Natural killer cell (primary cell): ENCODE measurements at regions not wholly inside any gene's neighbourhood (a gene's known extent, or its start where the extent isn't known, plus 50 kb on each side); places are given as distances from the start of the nearest gene placed in this dataset.

Source experiments
- ATAC-seq, 3 donors: fragments of 150-1000 bp in 2 of 3; fragments of 200-7000 bp in 1 of 3; cut with Tn5 transposase; 1 replicate in 1 of 3; 2 replicates in 2 of 3; pipeline ENCODE4 v1.10.0; 2021; ENCODE audit warnings: mild to moderate bottlenecking in 2 of 3, moderate library complexity in 2 of 3
- DNase-seq, 2 donors: peaks; one replicate each; pipeline versions ENCODE4 v3.0.0 to v3.0.0-alpha.2; 2013 to 2021; ENCODE audit warnings: mixed read lengths in 1 of 2
- H3K27ac ChIP-seq: one replicate; pipeline ENCODE4 v1.5.1; 2013; ENCODE audit warnings: mild to moderate bottlenecking, low read length
- H3K27me3 ChIP-seq: one replicate; pipeline ENCODE4 v1.6.1; 2013; ENCODE audit warnings: low read length; ENCODE audit not compliant: control insufficient read depth, insufficient read depth
- H3K36me3 ChIP-seq: one replicate; pipeline ENCODE4 v1.6.1; 2013; ENCODE audit warnings: low read length; ENCODE audit not compliant: control insufficient read depth, insufficient read depth
- H3K4me1 ChIP-seq: one replicate; pipeline ENCODE4 v1.6.1; 2013; ENCODE audit warnings: low read length; ENCODE audit not compliant: control insufficient read depth, insufficient read depth
- H3K4me3 ChIP-seq: one replicate; pipeline ENCODE4 v1.5.1; 2013; ENCODE audit warnings: low read length
- H3K9me3 ChIP-seq: one replicate; pipeline ENCODE4 v1.6.1; 2013; ENCODE audit warnings: low read length; ENCODE audit not compliant: control insufficient read depth, insufficient read depth
- H3K27ac Mint-ChIP-seq, 2 donors: one replicate each; pipeline ENCODE4 v1.8.0; 2022; ENCODE audit warnings: mild to moderate bottlenecking in 2 of 2, mixed read lengths in 2 of 2, moderate library complexity in 1 of 2
- H3K27me3 Mint-ChIP-seq, 2 donors: one replicate each; pipeline ENCODE4 v1.8.0; 2022; ENCODE audit warnings: low read depth in 2 of 2, mixed read lengths in 2 of 2
- H3K36me3 Mint-ChIP-seq: one replicate; pipeline ENCODE4 v1.8.0; 2022; ENCODE audit warnings: mixed read lengths
- H3K4me1 Mint-ChIP-seq, 2 donors: one replicate each; pipeline ENCODE4 v1.8.0; 2022; ENCODE audit warnings: mixed read lengths in 2 of 2
- H3K4me3 Mint-ChIP-seq: one replicate; pipeline ENCODE4 v1.8.0; 2022; ENCODE audit warnings: mild to moderate bottlenecking, moderate library complexity, mixed read lengths
- H3K9me3 Mint-ChIP-seq, 2 donors: one replicate each; pipeline ENCODE4 v1.8.0; 2022; ENCODE audit warnings: mixed read lengths in 2 of 2
- CTCF ChIP-seq: fragments of 200-600 bp; IDR thresholded peaks from one replicate; pipeline ENCODE4 v1.8.0; 2022; ENCODE audit warnings: antibody characterized with exemption
- whole genome bisulfite sequencing: methylation state at CpG from one replicate; pipeline ENCODE4 v1.1.7; 2013; ENCODE audit warnings: missing lambda C conversion rate; ENCODE audit not compliant: insufficient coverage; 5-methylcytosine and 5-hydroxymethylcytosine counted together
- intact Hi-C: fragments of 100-400 bp; cut with micrococcal nuclease; formaldehyde crosslinking; loops from one replicate; pipeline ENCODE4 v1.14.2; 2022

DNA sequence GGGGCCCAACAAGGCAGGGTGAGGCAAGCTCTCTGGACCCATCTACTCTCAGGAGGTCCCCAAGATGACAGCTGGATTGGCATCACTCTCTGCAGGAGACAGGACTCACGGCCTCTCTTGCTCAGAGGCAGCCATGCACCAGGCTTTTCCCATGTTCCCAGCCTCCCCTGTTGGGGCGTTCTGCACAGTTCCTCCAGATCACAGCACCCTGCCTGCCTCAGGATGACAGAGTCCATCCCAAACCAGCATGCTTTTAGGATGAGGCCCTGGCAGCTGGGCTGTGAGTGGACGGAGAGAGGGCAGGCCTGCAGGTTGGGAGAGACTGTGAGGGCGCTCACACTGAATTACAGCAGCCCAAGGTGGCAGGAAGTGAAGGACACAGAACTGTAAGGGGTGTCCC, 143.2 kb upstream of the MLN start:
- H3K4me3 Mint-ChIP-seq: no peak overlapping the region

DNA sequence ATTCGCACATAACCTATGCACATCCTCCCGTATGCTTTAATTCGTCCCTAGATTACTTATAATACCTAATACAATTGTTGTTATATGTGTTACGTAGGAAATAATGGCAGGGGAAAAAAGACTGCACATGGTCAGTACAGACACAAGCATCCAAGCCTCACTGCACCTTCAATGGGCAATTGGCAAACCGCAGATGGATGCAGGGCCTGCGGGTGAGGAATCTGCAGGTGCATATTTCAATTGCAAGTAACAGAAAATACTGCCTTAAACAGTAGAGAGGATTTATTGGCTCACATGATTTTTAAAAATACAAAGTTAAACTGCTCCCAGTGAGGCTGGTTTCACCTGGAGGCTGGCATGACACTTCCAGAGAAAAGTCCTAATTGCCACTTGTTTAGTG, 142.1 kb upstream of the MLN start:
- H3K4me3 Mint-ChIP-seq: no peak overlapping the region
- H3K27me3 Mint-ChIP-seq: peaks cover 5 to 23% of the 10 kb centered on the region in 2 donors
- no peaks in the 10 kb centered on the region for H3K9me3 Mint-ChIP-seq
- TF ChIP-seq CTCF: no peak
- Histone ChIP-seq H3K9me3 (no peaks in the 10 kb centered on the region), H3K27me3 (no peaks in the 10 kb centered on the region), H3K4me1 (no peaks in the 10 kb centered on the region), H3K27ac (no peak overlapping the region), H3K4me3 (no peak overlapping the region), H3K36me3 (no peaks in the 10 kb centered on the region)
- DNase-seq (no peak), ATAC-seq (no peak)
- no peaks in the 10 kb centered on the region for H3K36me3 Mint-ChIP-seq
- 100% methylated on average over 2 of the region's 6 CpGs for WGBS
- no peaks in the 10 kb centered on the region for H3K4me1 Mint-ChIP-seq
- H3K27ac Mint-ChIP-seq: no peak overlapping the region
- intact Hi-C loops: no loop called here

More for the DNA sequence above, 143.2 kb upstream of the MLN start:
- Histone ChIP-seq H3K4me1 (no peaks in the 10 kb centered on the region), H3K27ac (no peak overlapping the region), H3K4me3 (no peak overlapping the region), H3K9me3 (no peaks in the 10 kb centered on the region), H3K36me3 (no peaks in the 10 kb centered on the region), H3K27me3 (no peaks in the 10 kb centered on the region)
- no peak for TF ChIP-seq CTCF
- 92% methylated on average over 4 of the region's 4 CpGs for WGBS
- no peak for ATAC-seq
- H3K27me3 Mint-ChIP-seq: peaks cover 5 to 15% of the 10 kb centered on the region in 2 donors
- H3K4me1 Mint-ChIP-seq: no peaks in the 10 kb centered on the region
- H3K9me3 Mint-ChIP-seq: no peaks in the 10 kb centered on the region
- H3K27ac Mint-ChIP-seq: no peak overlapping the region
- intact Hi-C loops: no loop called here
- DNase-seq: no peak
- H3K36me3 Mint-ChIP-seq: no peaks in the 10 kb centered on the region

DNA sequence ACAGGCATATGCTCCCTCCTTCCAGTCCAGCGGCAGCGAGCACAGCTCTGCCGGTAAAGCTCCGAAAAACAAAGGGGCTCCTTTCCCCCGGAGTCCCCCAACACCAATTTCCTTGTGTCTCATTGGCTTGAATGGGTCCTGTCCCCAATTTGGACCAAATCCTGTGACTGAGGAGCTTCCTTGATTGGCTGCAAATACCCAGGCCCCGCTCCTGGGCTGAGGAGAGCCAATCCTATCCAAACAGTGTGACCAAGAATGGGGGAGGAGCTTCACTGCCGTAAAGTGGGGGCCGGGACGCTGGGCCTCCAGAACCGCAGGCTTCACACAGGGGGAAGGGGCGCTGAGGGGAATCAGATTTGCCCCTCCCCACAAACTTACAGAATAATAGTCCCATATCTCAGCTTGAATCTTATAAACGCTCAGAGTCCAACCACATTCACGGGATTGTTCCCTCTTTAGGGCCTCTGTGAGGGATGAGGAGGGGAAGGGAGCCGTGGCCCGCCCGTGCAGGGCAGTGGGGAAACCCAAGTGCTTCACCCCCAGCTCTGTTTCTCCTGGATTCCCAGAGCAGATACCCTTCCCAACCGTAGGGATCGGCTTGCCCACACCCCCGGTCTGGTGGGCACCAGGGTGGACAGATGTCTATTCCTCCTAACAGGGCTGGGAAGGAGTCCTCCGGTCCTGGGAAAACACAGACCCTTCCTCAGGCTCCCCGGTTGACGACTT, 141.0 kb upstream of the MLN start:
- TF ChIP-seq CTCF: no peak
- H3K4me1 Mint-ChIP-seq: no peaks in the 10 kb centered on the region
- intact Hi-C loops: no loop called here
- WGBS: 91% methylated on average over 19 of the region's 22 CpGs
- Histone ChIP-seq H3K27me3 (peaks cover 4% of the 10 kb centered on the region), H3K4me1 (no peaks in the 10 kb centered on the region), H3K36me3 (no peaks in the 10 kb centered on the region), H3K4me3 (no peak overlapping the region), H3K27ac (no peak overlapping the region), H3K9me3 (no peaks in the 10 kb centered on the region)
- no peak overlapping the region for H3K27ac Mint-ChIP-seq
- no peaks in the 10 kb centered on the region for H3K9me3 Mint-ChIP-seq
- H3K27me3 Mint-ChIP-seq: peaks cover 9 to 34% of the 10 kb centered on the region in 2 donors
- no peak for DNase-seq
- no peak for ATAC-seq
- no peaks in the 10 kb centered on the region for H3K36me3 Mint-ChIP-seq
- no peak overlapping the region for H3K4me3 Mint-ChIP-seq

GRCh38 chr6:33936886-33937285, 133.1 kb upstream of the MLN start:
- Mint-ChIP-seq H3K4me3 (no peak overlapping the region), H3K4me1 (peaks cover 0 to 16% of the 10 kb centered on the region in 2 donors), H3K27me3 (peaks cover 30 to 85% of the 10 kb centered on the region in 2 donors), H3K9me3 (no peaks in the 10 kb centered on the region), H3K27ac (no peak overlapping the region), H3K36me3 (no peaks in the 10 kb centered on the region)
- Histone ChIP-seq H3K4me3 (no peak overlapping the region), H3K27me3 (peaks cover 5% of the 10 kb centered on the region), H3K4me1 (no peaks in the 10 kb centered on the region), H3K36me3 (no peaks in the 10 kb centered on the region), H3K27ac (no peak overlapping the region), H3K9me3 (no peaks in the 10 kb centered on the region)
- TF ChIP-seq CTCF: no peak
- DNase-seq (no peak), ATAC-seq (no peak)
- WGBS: 28% methylated on average over 1 of the region's 1 CpG
- intact Hi-C loops: no loop called here
